Fibroblast of lung (primary cell): ENCODE measurements at regions not wholly inside any gene's neighbourhood (a gene's known extent, or its start where the extent isn't known, plus 50 kb on each side); places are given as distances from the start of the nearest gene placed in this dataset.

Source experiments
- DNase-seq, 2 donors: peaks; one replicate each; pipeline versions ENCODE4 v3.0.0 to v3.0.0-alpha.2; 2010; ENCODE audit warnings: low read depth in 2 of 2
- H2AFZ ChIP-seq: 2 replicates; pipeline ENCODE4 v1.5.1; 2012; ENCODE audit warnings: low read length, control low read depth, inconsistent platforms
- H3K27ac ChIP-seq: 2 replicates; pipeline ENCODE4 v1.5.1; 2011; ENCODE audit warnings: low read length, control low read depth; ENCODE audit not compliant: insufficient read depth
- H3K27me3 ChIP-seq: 2 replicates; pipeline ENCODE4 v1.5.1; 2011; ENCODE audit warnings: mild to moderate bottlenecking, low read length; ENCODE audit not compliant: control insufficient read depth, insufficient read depth
- H3K36me3 ChIP-seq: 2 replicates; pipeline ENCODE4 v1.5.1; 2011; ENCODE audit warnings: low read length; ENCODE audit not compliant: control insufficient read depth, insufficient read depth
- H3K4me1 ChIP-seq: 2 replicates; pipeline ENCODE4 v1.5.1; 2011; ENCODE audit warnings: low read length; ENCODE audit not compliant: control insufficient read depth, insufficient read depth; ENCODE audit errors: extremely low read depth
- H3K4me2 ChIP-seq: 2 replicates; pipeline ENCODE4 v1.5.1; 2011; ENCODE audit warnings: low read length, control low read depth; ENCODE audit not compliant: insufficient read depth; ENCODE audit errors: extremely low read depth
- H3K4me3 ChIP-seq, 4 experiments: fragments of 200-600 bp in 1 of 4; sonication (generic) in 1 of 4; replicated peaks in 1 of 4; 2 replicates each; pipeline ENCODE4 v1.5.1; 2011 to 2016; ENCODE audit warnings: low read length in 4 of 4, low read depth in 3 of 4, mild to moderate bottlenecking in 3 of 4, control low read depth in 2 of 4, inconsistent platforms in 1 of 4, mixed read lengths in 1 of 4; ENCODE audit not compliant: insufficient read depth in 1 of 4; ENCODE audit errors: control extremely low read depth in 1 of 4
- H3K79me2 ChIP-seq: 2 replicates; pipeline ENCODE4 v1.5.1; 2012; ENCODE audit warnings: mild to moderate bottlenecking, low read length, inconsistent platforms; ENCODE audit not compliant: control insufficient read depth, insufficient read depth
- H3K9ac ChIP-seq: 2 replicates; pipeline ENCODE4 v1.5.1; 2011; ENCODE audit warnings: mild to moderate bottlenecking, low read length, control low read depth; ENCODE audit not compliant: insufficient read depth
- H3K9me3 ChIP-seq: 2 replicates; pipeline ENCODE4 v1.5.1; 2012; ENCODE audit warnings: low read depth, low read length; ENCODE audit not compliant: control insufficient read depth, insufficient read depth
- H4K20me1 ChIP-seq: 2 replicates; pipeline ENCODE4 v1.5.1; 2011; ENCODE audit warnings: low read length; ENCODE audit not compliant: control insufficient read depth, insufficient read depth; ENCODE audit errors: extremely low read depth
- CTCF ChIP-seq, 2 donors: IDR thresholded peaks in 1 of 2; conservative IDR thresholded peaks in 1 of 2; 1 replicate in 1 of 2; 2 replicates in 1 of 2; pipeline ENCODE4 v1.5.1; 2011 to 2012; ENCODE audit warnings: low read length in 2 of 2, control low read depth in 1 of 2, inconsistent platforms in 1 of 2, low read depth in 1 of 2, mild to moderate bottlenecking in 1 of 2
- EZH2 ChIP-seq: IDR thresholded peaks from 2 replicates; pipeline ENCODE4 v1.5.1; 2012; ENCODE audit warnings: low read length, control low read depth, mild to moderate bottlenecking; ENCODE audit errors: missing control alignments

DNA sequence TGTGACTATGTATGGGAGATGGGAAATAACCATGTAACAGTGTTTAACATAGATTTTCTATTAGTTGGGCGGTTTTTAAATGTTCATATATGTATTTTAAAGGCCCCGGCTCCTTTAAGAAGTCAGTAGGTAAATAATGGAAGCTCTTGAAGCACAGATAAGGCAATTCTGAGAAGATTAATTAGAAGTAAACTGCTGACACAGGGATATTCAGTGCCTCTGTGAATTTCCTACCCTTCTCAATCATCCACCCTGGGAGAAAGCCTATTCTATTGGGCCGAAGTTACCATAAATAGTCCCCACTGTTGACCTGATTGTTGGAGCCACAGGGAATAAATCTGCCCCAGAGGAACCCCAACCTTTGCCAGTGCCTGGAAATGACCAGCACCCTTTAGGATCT, 56.8 kb upstream of the SIX3 start:
- no peak for DNase-seq
- no peak overlapping the region for H3K9ac ChIP-seq
- H3K27ac ChIP-seq = no peak overlapping the region
- no peaks in the 10 kb centered on the region for H3K4me1 ChIP-seq
- no peaks in the 10 kb centered on the region for H4K20me1 ChIP-seq
- no peak overlapping the region for H3K4me3 ChIP-seq
- no peak overlapping the region for H3K4me2 ChIP-seq
- TF ChIP-seq CTCF (conservative IDR thresholded peaks at IDR 0.05 in 1 of 2, IDR thresholded peaks at IDR 0.05 in 1 of 2; ENCODE audit: low read depth in 1 of 2, low read length in 2 of 2) (no peak), EZH2 (no peak)
- H3K27me3 ChIP-seq = peaks cover 9% of the 10 kb centered on the region
- no peaks in the 10 kb centered on the region for H3K79me2 ChIP-seq
- H3K36me3 ChIP-seq = no peaks in the 10 kb centered on the region
- H2AFZ ChIP-seq = no peak overlapping the region
- H3K9me3 ChIP-seq = no peaks in the 10 kb centered on the region

DNA sequence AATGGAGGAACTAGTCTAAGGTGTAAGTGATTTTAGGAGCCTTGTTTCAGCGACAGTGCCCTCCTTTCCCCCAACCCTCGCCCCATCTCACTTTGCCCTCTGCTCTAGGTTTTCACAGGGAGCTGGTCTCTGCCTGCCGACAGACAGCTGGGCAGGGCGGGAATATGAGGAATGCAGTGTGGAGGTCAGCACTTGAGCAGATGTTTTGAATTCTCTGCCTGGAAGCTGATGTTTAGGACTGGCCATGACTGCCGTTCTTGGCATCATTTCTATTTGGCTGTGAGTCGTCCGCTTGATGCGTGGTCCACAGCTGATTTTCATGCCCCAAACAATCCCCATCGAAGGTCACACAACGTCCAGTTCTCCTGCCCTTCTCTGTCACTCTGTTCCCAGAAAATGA, 55.1 kb upstream of the SIX3 start:
- H4K20me1 ChIP-seq = no peaks in the 10 kb centered on the region
- H2AFZ ChIP-seq = no peak overlapping the region
- TF ChIP-seq EZH2 (no peak), CTCF (conservative IDR thresholded peaks at IDR 0.05 in 1 of 2, IDR thresholded peaks at IDR 0.05 in 1 of 2; ENCODE audit: low read depth in 1 of 2, low read length in 2 of 2) (no peak)
- no peaks in the 10 kb centered on the region for H3K9me3 ChIP-seq
- no peak overlapping the region for H3K4me3 ChIP-seq
- H3K27me3 ChIP-seq = peaks cover 9% of the 10 kb centered on the region
- H3K79me2 ChIP-seq = no peaks in the 10 kb centered on the region
- no peaks in the 10 kb centered on the region for H3K36me3 ChIP-seq
- no peaks in the 10 kb centered on the region for H3K4me1 ChIP-seq
- no peak overlapping the region for H3K9ac ChIP-seq
- DNase-seq = peak; percentile 4 to 7
- H3K4me2 ChIP-seq = no peak overlapping the region
- H3K27ac ChIP-seq = no peak overlapping the region

GRCh38 chr2:44889096-44889495, 52.4 kb upstream of the SIX3 start:
- no peak overlapping the region for H2AFZ ChIP-seq
- no peaks in the 10 kb centered on the region for H3K79me2 ChIP-seq
- TF ChIP-seq EZH2 (no peak), CTCF (conservative IDR thresholded peaks at IDR 0.05 in 1 of 2, IDR thresholded peaks at IDR 0.05 in 1 of 2; ENCODE audit: low read depth in 1 of 2, low read length in 2 of 2) (no peak)
- H3K36me3 ChIP-seq = no peaks in the 10 kb centered on the region
- H4K20me1 ChIP-seq = no peaks in the 10 kb centered on the region
- no peak for DNase-seq
- H3K27ac ChIP-seq = no peak overlapping the region
- no peak overlapping the region for H3K9ac ChIP-seq
- peaks cover 9% of the 10 kb centered on the region for H3K27me3 ChIP-seq
- H3K9me3 ChIP-seq = no peaks in the 10 kb centered on the region
- H3K4me3 ChIP-seq = no peak overlapping the region
- H3K4me2 ChIP-seq = no peak overlapping the region
- H3K4me1 ChIP-seq = no peaks in the 10 kb centered on the region
